UCSD-AML1 (cell line): ENCODE measurements at regions not wholly inside any gene's neighbourhood (a gene's known extent, or its start where the extent isn't known, plus 50 kb on each side); places are given as distances from the start of the nearest gene placed in this dataset.
A peak's percentile ranks its signal among the peaks of the same experiment; 100 is the strongest.

Source experiments
- DNase-seq: peaks from one replicate; lab custom pipeline; 2025; ENCODE audit not compliant: unreplicated experiment; lab: John Stamatoyannopoulos, UW

GRCh38 chr12:107396991-107397390 is 288.6 kb upstream of the PWP1 start:
- no peak for DNase-seq

- DNase-seq, result no peak
Measured at GRCh38 chr12:107397890-107398500, 287.6 kb upstream of the PWP1 start.

GRCh38 chr12:107399046-107399445 is 286.6 kb upstream of the PWP1 start:
- DNase-seq, result no peak

- peak; percentile 42 for DNase-seq
Measured at GRCh38 chr12:107400686-107401447, 284.7 kb upstream of the PWP1 start.

GRCh38 chr12:107402041-107403022 is 283.3 kb upstream of the PWP1 start:
- DNase-seq, result peak; percentile 56

- peak; percentile 17 for DNase-seq
Measured at GRCh38 chr12:107404981-107405380, 280.6 kb upstream of the PWP1 start.

GRCh38 chr12:107405436-107405835 is 280.2 kb upstream of the PWP1 start:
- no peak for DNase-seq

- DNase-seq, result no peak
Measured at GRCh38 chr12:107406932-107407331, 278.7 kb upstream of the PWP1 start.

GRCh38 chr12:107411792-107412535 is 273.6 kb upstream of the PWP1 start:
- DNase-seq, result no peak

- DNase-seq, result no peak
Measured at GRCh38 chr12:107415071-107415470, 270.5 kb upstream of the PWP1 start.

- DNase-seq, result no peak
Measured at GRCh38 chr12:107415834-107416233, 269.8 kb upstream of the PWP1 start.

GRCh38 chr12:107417004-107417403 is 268.6 kb upstream of the PWP1 start:
- DNase-seq, result no peak

- no peak for DNase-seq
Measured at GRCh38 chr12:107418981-107419380, 266.6 kb upstream of the PWP1 start.

- DNase-seq, result no peak
Measured at GRCh38 chr12:107423531-107423930, 262.1 kb upstream of the PWP1 start.

- no peak for DNase-seq
Measured at GRCh38 chr12:107429006-107429705, 256.4 kb upstream of the PWP1 start.

GRCh38 chr12:107431942-107432341 is 253.7 kb upstream of the PWP1 start:
- DNase-seq, result no peak

- no peak for DNase-seq
Measured at GRCh38 chr12:107435072-107435471, 250.5 kb upstream of the PWP1 start.

GRCh38 chr12:107435520-107435919 is 250.1 kb upstream of the PWP1 start:
- DNase-seq, result no peak

GRCh38 chr12:107436376-107436775 is 249.2 kb upstream of the PWP1 start:
- DNase-seq, result no peak

- no peak for DNase-seq
Measured at GRCh38 chr12:107436836-107437235, 248.8 kb upstream of the PWP1 start.
